ENCODE measurements at regions not wholly inside any gene's neighbourhood (a gene's known extent, or its start where the extent isn't known, plus 50 kb on each side); places are given as distances from the start of the nearest gene placed in this dataset.

DNA sequence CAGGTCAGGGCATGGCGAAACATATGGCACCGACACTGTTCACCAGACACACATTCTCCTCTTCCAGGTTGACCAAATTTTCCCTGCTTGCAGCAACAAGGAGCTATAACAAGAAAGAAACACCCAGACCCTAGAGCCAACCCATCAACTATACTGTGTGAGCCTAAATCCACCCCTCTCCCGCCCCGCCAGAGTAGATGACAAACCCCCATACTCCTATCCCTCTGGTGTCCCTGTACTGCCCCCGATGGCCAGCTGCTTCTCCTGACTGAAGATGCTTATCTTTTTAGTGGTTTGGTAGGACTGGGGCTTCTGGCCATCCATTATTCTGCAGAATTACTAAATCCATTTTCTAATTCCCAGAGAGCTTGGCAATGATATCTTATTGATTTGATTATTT, 70.1 kb upstream of the EEPD1 start:
- ChIA-PET CTCF (interaction anchor here (0.7 kb wide), 1 partner anchor 191 kb away, joined by 6 read pairs; no protein-coding TSS in a partner anchor), POLR2A (no interaction called here)
- Histone ChIP-seq H3K36me3 (ENCODE audit: control insufficient read depth, insufficient read depth, low read length) (no peaks in the 10 kb centered on the region), H3K9me3 (peaks cover 4% of the 10 kb centered on the region; the same call in 1 of the 2 replicates), H3K4me3 (ENCODE audit: low read depth, low read length) (no peak overlapping the region), H3K27me3 (replicated peaks; ENCODE audit: control insufficient read depth, insufficient read depth, low read length) (no peaks in the 10 kb centered on the region), H3K4me1 (0 out of 2 replicates have a peak, but pooled peaks cover 9% of the 10 kb centered on the region)
- BruUV-seq (replicated peaks): no TSS peak
- Mint-ChIP-seq H3K36me3 (ENCODE audit: insufficient read depth, unreplicated experiment) (no peaks in the 10 kb centered on the region), H3K4me3 (ENCODE audit: unreplicated experiment) (no peak overlapping the region), H3K27ac (ENCODE audit: unreplicated experiment) (no peak overlapping the region), H3K27me3 (ENCODE audit: insufficient read depth, unreplicated experiment) (no peaks in the 10 kb centered on the region), H3K9me3 (ENCODE audit: unreplicated experiment) (peaks cover 7% of the 10 kb centered on the region), H3K4me1 (ENCODE audit: low read depth, unreplicated experiment) (no peaks in the 10 kb centered on the region)
- TF ChIP-seq CTCF (IDR thresholded peaks at IDR 0.05; ENCODE audit: insufficient read depth in 1 of 2, low read depth in 1 of 2, low read length in 1 of 2, severe bottlenecking in 1 of 2, unreplicated experiment in 1 of 2): no peak
- DNase-seq: no peak
- intact Hi-C loops (cut with micrococcal nuclease; ENCODE audit: unreplicated experiment): no loop called here

- BruUV-seq (replicated peaks): no TSS peak
- H3K36me3 Mint-ChIP-seq (ENCODE audit: insufficient read depth, unreplicated experiment): peaks cover 4% of the 10 kb centered on the region
- no peak overlapping the region for H3K4me3 ChIP-seq (ENCODE audit: low read depth, low read length)
- ChIA-PET POLR2A (no interaction called here), CTCF (no interaction called here)
- H3K9me3 Mint-ChIP-seq (ENCODE audit: unreplicated experiment): peaks cover 16% of the 10 kb centered on the region
- no peaks in the 10 kb centered on the region for H3K36me3 ChIP-seq (ENCODE audit: control insufficient read depth, insufficient read depth, low read length)
- no peak overlapping the region for H3K27ac Mint-ChIP-seq (ENCODE audit: unreplicated experiment)
- peaks cover 15% of the 10 kb centered on the region; the same call in 1 of the 2 replicates for H3K4me1 ChIP-seq
- H3K27me3 ChIP-seq (replicated peaks; ENCODE audit: control insufficient read depth, insufficient read depth, low read length): no peaks in the 10 kb centered on the region
- no peak for TF ChIP-seq CTCF (IDR thresholded peaks at IDR 0.05; ENCODE audit: insufficient read depth in 1 of 2, low read depth in 1 of 2, low read length in 1 of 2, severe bottlenecking in 1 of 2, unreplicated experiment in 1 of 2)
- DNase-seq: no peak
- peaks cover 12% of the 10 kb centered on the region for H3K9me3 ChIP-seq
- intact Hi-C loops (cut with micrococcal nuclease; ENCODE audit: unreplicated experiment): loop anchor here (1.0 kb wide), 2 partner anchors 99 to 207 kb away; no protein-coding TSS in a partner anchor
- peaks cover 7% of the 10 kb centered on the region for H3K4me1 Mint-ChIP-seq (ENCODE audit: low read depth, unreplicated experiment)
- no peaks in the 10 kb centered on the region for H3K27me3 Mint-ChIP-seq (ENCODE audit: insufficient read depth, unreplicated experiment)
- no peak overlapping the region for H3K4me3 Mint-ChIP-seq (ENCODE audit: unreplicated experiment)
Observed at GRCh38 chr7:36083626-36084380, 69.3 kb upstream of the EEPD1 start.

DNA sequence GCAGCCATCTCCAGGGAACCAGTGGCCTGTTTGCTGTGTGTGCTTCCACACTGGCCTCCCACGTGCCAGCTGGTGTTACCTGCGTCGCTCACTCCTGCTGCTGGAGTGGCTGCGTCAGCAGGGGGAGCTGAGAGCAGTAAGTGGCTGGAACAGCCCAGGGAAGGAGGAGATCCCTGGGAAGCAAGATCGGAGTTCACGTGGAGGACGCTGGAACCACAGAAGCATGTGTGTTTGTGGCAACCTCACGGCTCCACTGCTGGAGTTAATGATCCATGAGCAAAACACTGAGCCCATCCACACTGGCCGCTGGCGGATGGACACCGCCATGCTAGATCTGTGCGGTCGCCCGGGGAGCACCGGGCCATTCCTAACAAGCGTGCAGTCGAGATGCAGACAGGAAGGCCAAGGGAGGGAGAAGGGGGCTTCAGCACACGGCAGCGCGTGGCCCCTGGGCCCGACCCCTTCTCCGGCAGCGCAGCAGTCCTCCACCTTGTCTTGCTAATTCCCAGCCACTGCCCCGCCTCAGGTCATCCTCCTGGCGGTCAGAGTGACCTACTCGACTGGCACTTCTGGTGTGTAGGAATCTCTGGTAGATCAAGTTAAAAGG, 68.5 kb upstream of the EEPD1 start:
- peaks cover 18% of the 10 kb centered on the region for H3K9me3 ChIP-seq
- H3K27me3 Mint-ChIP-seq (ENCODE audit: insufficient read depth, unreplicated experiment): no peaks in the 10 kb centered on the region

More for the DNA sequence above, 68.5 kb upstream of the EEPD1 start:
- Mint-ChIP-seq H3K4me3 (ENCODE audit: unreplicated experiment) (no peak overlapping the region), H3K27ac (ENCODE audit: unreplicated experiment) (no peak overlapping the region), H3K9me3 (ENCODE audit: unreplicated experiment) (peaks cover 19% of the 10 kb centered on the region), H3K36me3 (ENCODE audit: insufficient read depth, unreplicated experiment) (peaks cover 5% of the 10 kb centered on the region), H3K4me1 (ENCODE audit: low read depth, unreplicated experiment) (peaks cover 8% of the 10 kb centered on the region)
- POLR2A ChIA-PET: no interaction called here
- BruUV-seq (replicated peaks): no TSS peak
- peaks cover 16% of the 10 kb centered on the region; the same call in 1 of the 2 replicates for H3K4me1 ChIP-seq
- TF ChIP-seq CTCF (IDR thresholded peaks at IDR 0.05; ENCODE audit: insufficient read depth in 1 of 2, low read depth in 1 of 2, low read length in 1 of 2, severe bottlenecking in 1 of 2, unreplicated experiment in 1 of 2): peak; percentile 50 to 71
- no peaks in the 10 kb centered on the region for H3K36me3 ChIP-seq (ENCODE audit: control insufficient read depth, insufficient read depth, low read length)
- CTCF ChIA-PET: interaction anchor here (0.6 kb wide), 1 partner anchor 460 kb away, joined by 5 read pairs; no protein-coding TSS in a partner anchor
- H3K4me3 ChIP-seq (ENCODE audit: low read depth, low read length): no peak overlapping the region
- DNase-seq: peak; percentile 69 to 74
- H3K27me3 ChIP-seq (replicated peaks; ENCODE audit: control insufficient read depth, insufficient read depth, low read length): no peaks in the 10 kb centered on the region
- intact Hi-C loops (cut with micrococcal nuclease; ENCODE audit: unreplicated experiment): loop anchor here (1.0 kb wide), 2 partner anchors 99 to 207 kb away; no protein-coding TSS in a partner anchor
